ENCODE measurements at regions not wholly inside any gene's neighbourhood (a gene's known extent, or its start where the extent isn't known, plus 50 kb on each side); places are given as distances from the start of the nearest gene placed in this dataset.
"Not testable (repeated sequence)": the region's sequence is repeated elsewhere in the genome, so short reads cannot be mapped to it uniquely, and the experiment has no call there.

DNA sequence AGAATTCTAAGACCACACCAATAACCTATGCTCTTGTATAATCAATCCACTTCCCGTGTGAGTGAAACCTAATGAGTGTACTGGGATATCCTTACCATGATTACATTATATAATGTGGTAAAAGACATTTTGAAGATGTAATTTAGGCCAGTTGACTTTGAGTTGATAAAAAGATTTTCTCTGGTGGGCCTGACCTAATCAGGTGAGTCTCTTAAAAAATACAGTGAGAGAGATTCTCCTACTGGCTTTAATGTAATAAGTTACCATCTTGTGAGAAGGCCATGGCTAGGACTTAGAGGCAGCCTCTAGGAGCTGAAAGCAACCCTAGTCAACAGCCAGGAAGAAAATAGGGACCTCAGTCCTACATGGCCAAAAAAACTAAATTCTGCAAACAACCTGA is 847.7 kb upstream of the HS3ST5 start:
- no peak for DNase-seq (ENCODE audit: low read depth)
- H3K4me3 ChIP-seq (ENCODE audit: low read length), result no peak overlapping the region
- TF ChIP-seq, protein P1, sequence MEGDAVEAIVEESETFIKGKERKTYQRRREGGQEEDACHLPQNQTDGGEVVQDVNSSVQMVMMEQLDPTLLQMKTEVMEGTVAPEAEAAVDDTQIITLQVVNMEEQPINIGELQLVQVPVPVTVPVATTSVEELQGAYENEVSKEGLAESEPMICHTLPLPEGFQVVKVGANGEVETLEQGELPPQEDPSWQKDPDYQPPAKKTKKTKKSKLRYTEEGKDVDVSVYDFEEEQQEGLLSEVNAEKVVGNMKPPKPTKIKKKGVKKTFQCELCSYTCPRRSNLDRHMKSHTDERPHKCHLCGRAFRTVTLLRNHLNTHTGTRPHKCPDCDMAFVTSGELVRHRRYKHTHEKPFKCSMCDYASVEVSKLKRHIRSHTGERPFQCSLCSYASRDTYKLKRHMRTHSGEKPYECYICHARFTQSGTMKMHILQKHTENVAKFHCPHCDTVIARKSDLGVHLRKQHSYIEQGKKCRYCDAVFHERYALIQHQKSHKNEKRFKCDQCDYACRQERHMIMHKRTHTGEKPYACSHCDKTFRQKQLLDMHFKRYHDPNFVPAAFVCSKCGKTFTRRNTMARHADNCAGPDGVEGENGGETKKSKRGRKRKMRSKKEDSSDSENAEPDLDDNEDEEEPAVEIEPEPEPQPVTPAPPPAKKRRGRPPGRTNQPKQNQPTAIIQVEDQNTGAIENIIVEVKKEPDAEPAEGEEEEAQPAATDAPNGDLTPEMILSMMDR (IDR thresholded peaks at IDR 0.05; ENCODE audit: insufficient read depth, low read depth, low read length, missing control alignments), result no peak

DNA sequence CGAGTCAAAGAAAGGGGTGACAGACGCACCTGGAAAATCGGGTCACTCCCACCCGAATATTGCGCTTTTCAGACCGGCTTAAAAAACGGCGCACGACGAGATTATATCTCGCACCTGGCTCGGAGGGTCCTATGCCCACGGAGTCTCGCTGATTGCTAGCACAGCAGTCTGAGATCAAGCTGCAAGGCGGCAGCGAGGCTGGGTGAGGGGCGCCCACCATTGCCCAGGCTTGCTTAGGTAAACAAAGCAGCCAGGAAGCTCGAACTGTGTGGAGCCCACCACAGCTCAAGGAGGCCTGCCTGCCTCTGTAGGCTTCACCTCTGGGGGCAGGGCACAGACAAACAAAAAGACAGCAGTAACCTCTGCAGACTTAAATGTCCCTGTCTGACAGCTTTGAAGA is 832.6 kb upstream of the HS3ST5 start:
- H3K4me3 ChIP-seq (ENCODE audit: low read length); DNase-seq (ENCODE audit: low read depth): not testable (repeated sequence)

DNA sequence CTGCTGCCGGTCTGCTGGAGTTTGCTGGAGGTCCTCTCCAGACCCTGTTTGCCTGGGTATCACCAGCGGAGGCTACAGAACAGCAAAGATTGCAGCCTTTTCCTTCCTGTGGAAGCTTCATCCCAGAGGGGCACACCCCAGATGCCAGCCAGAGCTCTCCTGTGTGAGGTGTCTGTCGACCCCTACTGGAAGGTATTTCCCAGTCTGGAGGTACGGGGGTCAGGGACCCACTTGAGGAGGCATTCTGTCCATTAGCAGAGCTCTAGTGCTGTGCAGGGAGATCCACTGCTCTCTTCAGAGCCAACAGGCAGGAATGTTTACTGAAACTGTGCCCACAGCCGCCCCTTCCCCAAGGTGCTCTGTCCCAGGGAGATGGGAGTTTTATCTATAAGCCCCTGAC is 823.1 kb upstream of the HS3ST5 start:
- DNase-seq (ENCODE audit: low read depth); H3K4me3 ChIP-seq (ENCODE audit: low read length): not testable (repeated sequence)

DNA sequence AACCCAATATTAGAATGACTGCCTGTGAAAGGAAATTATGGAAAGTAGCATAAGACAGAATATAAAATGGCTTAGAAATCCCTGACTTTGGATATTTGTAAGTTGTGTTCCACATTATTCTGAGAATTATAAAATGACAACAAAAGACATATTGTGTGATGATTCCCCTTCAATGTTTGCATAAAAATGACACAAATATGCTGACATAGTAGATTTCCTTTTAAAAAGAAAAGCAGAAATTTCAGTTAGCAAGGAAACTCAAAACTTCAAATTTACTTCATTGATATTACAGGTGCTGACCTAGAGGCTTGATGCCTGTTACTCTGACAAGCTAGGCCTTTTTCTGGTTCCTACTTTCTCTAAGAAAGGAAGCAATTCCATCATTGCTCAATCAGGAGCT is 816.9 kb upstream of the HS3ST5 start:
- H3K4me3 ChIP-seq (ENCODE audit: low read length), result no peak overlapping the region
- TF ChIP-seq, protein P1 (IDR thresholded peaks at IDR 0.05; ENCODE audit: insufficient read depth, low read depth, low read length, missing control alignments), result no peak
- DNase-seq (ENCODE audit: low read depth), result no peak

DNA sequence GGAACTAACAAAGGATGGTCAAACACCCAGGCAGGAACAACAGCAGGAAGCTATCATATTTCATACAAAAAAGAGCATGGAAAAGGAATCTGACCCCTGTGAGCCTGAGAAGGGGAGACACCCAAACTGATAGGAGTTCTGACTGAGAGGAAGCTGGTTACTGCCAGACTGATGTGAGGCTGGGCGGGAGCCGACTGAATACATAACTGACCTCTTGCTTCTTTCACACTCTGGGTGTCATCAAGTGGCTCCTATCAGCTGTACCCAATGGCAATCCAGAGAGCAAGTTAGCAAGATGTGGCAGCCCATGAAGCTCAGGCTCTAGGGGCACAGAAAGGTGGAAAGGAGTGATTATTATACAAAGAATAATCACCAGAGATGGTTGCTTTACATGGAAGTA is 795.1 kb upstream of the HS3ST5 start:
- TF ChIP-seq, protein P1 (IDR thresholded peaks at IDR 0.05; ENCODE audit: insufficient read depth, low read depth, low read length, missing control alignments), result no peak
- DNase-seq (ENCODE audit: low read depth), result no peak

DNA sequence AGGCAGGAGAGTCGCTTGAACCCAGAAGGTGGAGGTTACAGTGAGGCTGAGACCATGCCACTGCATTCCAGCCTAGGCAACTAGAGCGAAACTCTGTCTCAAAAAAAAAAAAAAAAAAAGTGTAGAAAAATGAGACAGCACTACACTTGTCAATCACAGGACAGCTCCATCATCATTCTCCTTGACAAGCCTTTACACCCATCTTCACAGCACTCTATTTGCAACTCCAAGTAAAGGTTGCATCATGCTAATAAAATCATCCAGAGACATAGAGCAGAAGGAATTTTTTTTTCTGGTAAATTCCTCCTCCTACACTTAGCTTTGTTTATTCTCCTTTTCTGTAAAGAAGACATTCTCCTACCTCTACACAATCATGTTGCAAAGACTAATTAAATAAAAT is 791.0 kb upstream of the HS3ST5 start:
- DNase-seq (ENCODE audit: low read depth), result no peak
- TF ChIP-seq, protein P1 (IDR thresholded peaks at IDR 0.05; ENCODE audit: insufficient read depth, low read depth, low read length, missing control alignments), result no peak
- H3K4me3 ChIP-seq (ENCODE audit: low read length), result no peak overlapping the region

More for the DNA sequence above, 795.1 kb upstream of the HS3ST5 start:
- no peak overlapping the region for H3K4me3 ChIP-seq (ENCODE audit: low read length)

DNA sequence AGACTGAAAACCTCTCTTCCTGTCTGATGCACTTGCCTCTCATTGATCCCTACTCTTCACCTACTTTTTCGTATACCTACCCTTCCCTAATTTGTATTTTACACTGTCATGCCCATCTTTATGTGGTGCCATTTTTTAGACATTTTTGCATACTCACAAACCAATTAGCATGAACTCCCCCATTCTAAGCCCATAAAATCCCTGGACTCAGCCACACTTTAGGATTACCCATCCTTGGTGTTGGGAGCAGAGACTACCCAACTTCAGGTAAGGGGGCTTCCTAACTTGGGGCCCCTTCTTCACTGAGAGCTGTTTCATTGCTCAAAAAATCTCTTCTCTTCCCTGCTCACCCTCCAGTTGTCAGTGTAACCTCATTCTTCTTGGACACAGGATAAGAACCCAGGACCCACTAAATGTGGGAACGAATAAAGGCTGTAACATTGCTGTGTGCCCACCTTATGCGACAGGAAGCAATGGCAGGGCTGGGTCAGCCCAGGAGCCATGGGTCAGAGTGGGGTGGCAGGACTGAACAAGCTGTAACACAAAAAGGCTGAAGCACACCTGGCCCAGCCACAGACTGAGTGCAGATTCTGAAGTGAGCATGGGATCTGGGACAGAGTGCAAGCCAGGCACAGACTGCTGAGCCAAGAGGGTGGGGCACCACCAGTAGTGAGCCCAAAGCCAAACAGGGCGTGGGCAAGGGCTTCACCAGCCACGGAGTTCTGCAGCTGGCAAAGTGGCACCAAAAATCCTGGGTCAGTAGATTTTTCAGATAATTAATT is 789.1 kb upstream of the HS3ST5 start:
- DNase-seq (ENCODE audit: low read depth), result no peak
- TF ChIP-seq, protein P1 (IDR thresholded peaks at IDR 0.05; ENCODE audit: insufficient read depth, low read depth, low read length, missing control alignments), result no peak
- no peak overlapping the region for H3K4me3 ChIP-seq (ENCODE audit: low read length)

DNA sequence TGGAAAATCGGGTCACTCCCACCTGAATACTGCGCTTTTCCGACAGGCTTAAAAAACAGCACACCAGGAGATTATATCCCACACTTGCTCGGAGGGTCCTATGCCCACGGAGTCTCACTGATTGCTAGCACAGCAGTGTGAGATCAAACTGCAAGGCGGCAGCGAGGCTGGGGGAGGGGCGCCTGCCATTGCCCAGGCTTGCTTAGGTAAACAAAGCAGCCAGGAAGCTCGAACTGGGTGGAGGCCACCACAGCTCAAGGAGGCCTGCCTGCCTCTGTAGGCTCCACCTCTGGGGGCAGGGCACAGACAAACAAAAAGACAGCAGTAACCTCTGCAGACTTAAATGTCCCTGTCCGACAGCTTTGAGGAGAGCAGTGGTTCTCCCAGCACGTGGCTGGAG is 778.7 kb upstream of the HS3ST5 start:
- not testable (repeated sequence) for H3K4me3 ChIP-seq (ENCODE audit: low read length); DNase-seq (ENCODE audit: low read depth)
